ENCODE measurements at regions not wholly inside any gene's neighbourhood (a gene's known extent, or its start where the extent isn't known, plus 50 kb on each side); places are given as distances from the start of the nearest gene placed in this dataset.

DNA sequence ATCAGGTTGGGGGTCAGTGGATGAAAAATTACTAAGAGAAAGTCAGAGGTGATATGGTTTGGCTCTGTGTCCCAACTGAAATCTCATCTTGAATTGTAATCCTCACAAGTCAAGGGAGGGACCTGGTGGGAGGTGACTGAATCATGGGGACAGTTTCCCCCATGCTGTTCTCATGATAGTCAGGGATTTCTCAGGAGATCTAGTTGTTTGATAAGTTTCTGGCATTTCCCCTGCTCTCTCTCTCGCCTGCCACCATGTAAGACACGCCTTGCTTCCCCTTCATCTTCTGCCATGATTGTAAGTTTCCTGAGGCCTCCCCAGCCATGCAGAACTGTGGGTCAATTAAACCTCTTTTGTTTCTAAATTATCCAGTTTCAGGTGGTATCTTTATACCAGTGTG, 945.8 kb upstream of the CRIM1 start:
- Histone ChIP-seq H3K36me3 (ENCODE audit: control insufficient read depth, insufficient read depth, low read length) (no peaks in the 10 kb centered on the region), H3K4me1 (ENCODE audit: control insufficient read depth, insufficient read depth, low read length) (no peaks in the 10 kb centered on the region), H3K9me3 (ENCODE audit: control insufficient read depth, insufficient read depth, low read length) (no peaks in the 10 kb centered on the region), H3K4me3 (ENCODE audit: low read length) (no peak overlapping the region), H3K27ac (ENCODE audit: low read length) (no peak overlapping the region), H3K27me3 (ENCODE audit: control insufficient read depth, insufficient read depth, low read length) (no peaks in the 10 kb centered on the region)
- DNase-seq (ENCODE audit: low read depth, low spot score) = no peak
- no CpG with 5 or more reads among the region's 2 CpGs for WGBS (ENCODE audit: insufficient coverage, insufficient read length)

DNA sequence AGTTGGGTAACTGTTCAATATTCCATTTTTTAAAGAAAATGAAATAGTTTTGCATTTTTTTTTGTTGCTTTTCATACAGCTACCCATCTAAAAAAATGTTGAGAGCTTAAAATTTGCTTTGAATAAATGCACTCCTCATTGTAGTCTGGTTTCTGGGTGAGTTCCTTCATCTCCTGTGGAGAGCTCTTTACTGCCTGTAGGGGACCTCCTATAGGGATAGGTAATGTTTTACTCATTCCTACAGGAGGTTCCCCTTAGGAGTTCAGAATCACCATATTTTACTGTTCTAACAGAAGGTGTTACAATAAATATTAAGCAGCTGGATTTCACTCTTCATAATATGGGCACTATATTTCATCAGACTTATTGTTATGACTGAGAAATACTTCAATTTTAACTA, 947.3 kb upstream of the CRIM1 start:
- Histone ChIP-seq H3K36me3 (ENCODE audit: control insufficient read depth, insufficient read depth, low read length) (no peaks in the 10 kb centered on the region), H3K27me3 (ENCODE audit: control insufficient read depth, insufficient read depth, low read length) (no peaks in the 10 kb centered on the region), H3K27ac (ENCODE audit: low read length) (no peak overlapping the region), H3K9me3 (ENCODE audit: control insufficient read depth, insufficient read depth, low read length) (no peaks in the 10 kb centered on the region), H3K4me1 (ENCODE audit: control insufficient read depth, insufficient read depth, low read length) (no peaks in the 10 kb centered on the region), H3K4me3 (ENCODE audit: low read length) (no peak overlapping the region)
- no peak for DNase-seq (ENCODE audit: low read depth, low spot score)

DNA sequence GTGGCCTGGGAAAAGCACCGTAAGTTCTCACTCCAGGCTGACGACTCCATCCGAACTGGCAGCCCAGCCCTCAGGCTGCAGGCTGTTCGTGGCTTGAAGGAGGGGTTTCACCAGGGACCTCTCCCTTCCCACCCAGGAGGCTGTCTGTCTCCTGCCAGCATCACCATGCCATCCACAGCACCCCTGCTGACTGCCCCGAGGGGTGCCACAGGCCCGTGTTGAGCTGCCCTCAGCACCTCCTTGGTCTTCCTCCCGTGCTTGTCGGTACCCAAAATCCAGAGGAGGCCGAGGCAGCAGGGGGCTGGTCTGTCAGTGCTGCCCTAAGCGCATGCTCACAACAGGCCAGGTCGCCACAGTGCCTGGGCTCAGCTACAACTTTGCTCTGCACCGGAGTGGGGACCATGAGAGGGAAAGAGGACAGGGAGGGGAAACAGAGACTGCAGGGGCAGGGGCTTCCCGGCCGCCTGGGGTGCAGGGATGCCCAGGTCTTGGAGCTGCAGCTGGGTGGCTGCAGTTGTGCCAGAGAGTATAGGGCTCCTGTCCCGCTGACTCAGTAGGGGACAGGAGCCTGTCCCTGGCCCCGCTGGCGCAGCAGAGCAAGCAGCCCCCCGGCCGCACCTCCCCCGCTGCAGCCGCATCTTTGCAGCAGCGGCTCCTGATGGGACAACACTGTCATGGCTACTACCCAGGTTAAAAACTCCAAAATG, 963.7 kb upstream of the CRIM1 start:
- H3K27me3 ChIP-seq (ENCODE audit: control insufficient read depth, insufficient read depth, low read length) = no peaks in the 10 kb centered on the region
- no peaks in the 10 kb centered on the region for H3K9me3 ChIP-seq (ENCODE audit: control insufficient read depth, insufficient read depth, low read length)
- H3K36me3 ChIP-seq (ENCODE audit: control insufficient read depth, insufficient read depth, low read length) = no peaks in the 10 kb centered on the region
- no peak overlapping the region for H3K4me3 ChIP-seq (ENCODE audit: low read length)
- H3K4me1 ChIP-seq (ENCODE audit: control insufficient read depth, insufficient read depth, low read length) = no peaks in the 10 kb centered on the region
- H3K27ac ChIP-seq (ENCODE audit: low read length) = no peak overlapping the region
- WGBS (ENCODE audit: insufficient coverage, insufficient read length) = no CpG with 5 or more reads among the region's 22 CpGs
- no peak for DNase-seq (ENCODE audit: low read depth, low spot score)

DNA sequence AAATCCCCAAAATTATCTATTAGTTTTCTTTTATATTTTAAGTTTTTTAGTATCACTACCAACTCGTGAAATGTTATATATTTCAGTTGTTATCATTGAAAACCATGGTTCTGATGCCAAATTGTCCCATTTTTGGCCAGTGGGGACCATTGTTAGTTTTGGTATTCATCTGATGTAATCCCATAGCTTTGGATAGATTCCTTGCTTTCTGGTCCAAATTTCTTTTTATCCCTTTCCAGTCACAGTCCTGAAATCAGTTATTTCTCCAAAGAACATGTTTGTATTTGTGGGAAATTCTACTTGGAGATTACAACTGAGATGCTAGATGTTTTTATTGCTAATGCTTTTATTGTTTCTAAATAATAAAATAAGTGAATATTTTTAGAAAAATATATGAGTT, 976.8 kb upstream of the CRIM1 start:
- no peaks in the 10 kb centered on the region for H3K4me1 ChIP-seq (ENCODE audit: control insufficient read depth, insufficient read depth, low read length)
- H3K27me3 ChIP-seq (ENCODE audit: control insufficient read depth, insufficient read depth, low read length) = no peaks in the 10 kb centered on the region
- no peaks in the 10 kb centered on the region for H3K9me3 ChIP-seq (ENCODE audit: control insufficient read depth, insufficient read depth, low read length)
- no peaks in the 10 kb centered on the region for H3K36me3 ChIP-seq (ENCODE audit: control insufficient read depth, insufficient read depth, low read length)
- no peak for DNase-seq (ENCODE audit: low read depth, low spot score)
- no peak overlapping the region for H3K4me3 ChIP-seq (ENCODE audit: low read length)
- no CpG with 5 or more reads among the region's 1 CpG for WGBS (ENCODE audit: insufficient coverage, insufficient read length)
- no peak overlapping the region for H3K27ac ChIP-seq (ENCODE audit: low read length)

DNA sequence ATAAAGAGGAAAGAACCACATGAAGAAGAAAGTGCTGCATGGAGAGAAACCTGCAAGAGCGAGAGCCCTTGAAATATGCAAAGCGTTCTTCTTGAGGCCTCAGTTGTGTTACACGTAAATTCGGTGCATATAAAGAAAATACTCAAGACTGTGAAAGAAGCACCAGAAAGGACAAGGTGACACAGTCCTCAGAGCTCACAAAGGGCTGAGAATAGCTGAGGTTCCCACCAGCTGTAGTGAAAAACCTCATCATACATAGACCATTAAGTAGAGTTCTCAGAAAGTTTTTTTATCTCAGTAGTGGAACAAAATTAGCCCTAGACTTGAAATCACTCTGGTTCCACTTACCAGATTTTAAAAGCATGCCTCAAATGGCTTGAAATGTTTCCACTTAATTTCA, 980.7 kb upstream of the CRIM1 start:
- Histone ChIP-seq H3K27ac (ENCODE audit: low read length) (no peak overlapping the region), H3K4me3 (ENCODE audit: low read length) (no peak overlapping the region), H3K36me3 (ENCODE audit: control insufficient read depth, insufficient read depth, low read length) (no peaks in the 10 kb centered on the region), H3K4me1 (ENCODE audit: control insufficient read depth, insufficient read depth, low read length) (no peaks in the 10 kb centered on the region), H3K9me3 (ENCODE audit: control insufficient read depth, insufficient read depth, low read length) (0 out of 2 replicates have a peak, but pooled peaks cover 1% of the 10 kb centered on the region), H3K27me3 (ENCODE audit: control insufficient read depth, insufficient read depth, low read length) (no peaks in the 10 kb centered on the region)
- WGBS (ENCODE audit: insufficient coverage, insufficient read length) = no CpG with 5 or more reads among the region's 4 CpGs
- DNase-seq (ENCODE audit: low read depth, low spot score) = no peak

DNA sequence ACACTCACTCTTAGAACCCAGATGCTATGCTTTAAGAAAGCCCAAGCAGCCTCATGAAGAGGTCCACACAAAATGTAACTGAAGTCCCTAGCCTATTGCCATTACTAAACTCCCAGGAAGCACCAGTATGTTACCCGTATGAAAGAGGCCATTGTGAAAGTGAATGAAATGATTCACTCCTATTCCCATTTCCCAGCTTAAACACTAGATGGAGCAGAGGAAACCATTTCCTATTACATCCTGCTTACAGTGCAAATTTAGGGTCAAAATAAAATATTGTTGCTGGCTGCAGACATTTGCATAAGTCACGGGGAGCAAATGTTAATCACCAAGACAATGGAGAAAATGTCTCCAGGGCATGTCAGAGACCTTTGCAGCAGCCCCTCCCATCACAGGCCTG, 989.7 kb upstream of the CRIM1 start:
- no peak for DNase-seq (ENCODE audit: low read depth, low spot score)
- Histone ChIP-seq H3K9me3 (ENCODE audit: control insufficient read depth, insufficient read depth, low read length) (no peaks in the 10 kb centered on the region), H3K36me3 (ENCODE audit: control insufficient read depth, insufficient read depth, low read length) (no peaks in the 10 kb centered on the region), H3K27ac (ENCODE audit: low read length) (no peak overlapping the region), H3K4me3 (ENCODE audit: low read length) (no peak overlapping the region), H3K4me1 (ENCODE audit: control insufficient read depth, insufficient read depth, low read length) (no peaks in the 10 kb centered on the region), H3K27me3 (ENCODE audit: control insufficient read depth, insufficient read depth, low read length) (no peaks in the 10 kb centered on the region)
- no CpG with 5 or more reads among the region's 2 CpGs for whole genome bisulfite sequencing (ENCODE audit: insufficient coverage, insufficient read length)

DNA sequence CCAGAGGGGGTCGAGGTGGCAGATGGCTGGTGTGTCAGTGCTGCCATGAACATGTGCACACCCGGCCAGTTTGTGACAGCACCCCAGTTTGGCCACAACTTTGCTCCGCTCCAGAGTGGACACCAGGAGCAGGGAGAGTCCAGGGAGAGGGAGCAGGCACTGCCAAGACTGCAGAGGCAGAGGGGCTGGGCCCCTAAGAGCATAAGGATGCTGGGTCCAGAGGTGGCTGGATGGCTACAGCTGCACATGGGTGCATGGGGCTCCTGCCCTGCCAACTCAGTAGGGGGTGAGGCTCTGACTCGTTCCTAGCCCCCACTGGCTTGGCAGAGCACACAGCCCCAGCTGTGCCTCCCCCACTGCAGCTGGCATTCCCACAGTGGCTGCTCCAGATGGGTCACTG, 999.2 kb upstream of the CRIM1 start:
- Histone ChIP-seq H3K4me1 (ENCODE audit: control insufficient read depth, insufficient read depth, low read length) (no peaks in the 10 kb centered on the region), H3K27me3 (ENCODE audit: control insufficient read depth, insufficient read depth, low read length) (no peaks in the 10 kb centered on the region), H3K4me3 (ENCODE audit: low read length) (no peak overlapping the region), H3K36me3 (ENCODE audit: control insufficient read depth, insufficient read depth, low read length) (no peaks in the 10 kb centered on the region), H3K27ac (ENCODE audit: low read length) (no peak overlapping the region), H3K9me3 (ENCODE audit: control insufficient read depth, insufficient read depth, low read length) (no peaks in the 10 kb centered on the region)
- DNase-seq (ENCODE audit: low read depth, low spot score) = no peak
- WGBS (ENCODE audit: insufficient coverage, insufficient read length) = no CpG with 5 or more reads among the region's 4 CpGs

DNA sequence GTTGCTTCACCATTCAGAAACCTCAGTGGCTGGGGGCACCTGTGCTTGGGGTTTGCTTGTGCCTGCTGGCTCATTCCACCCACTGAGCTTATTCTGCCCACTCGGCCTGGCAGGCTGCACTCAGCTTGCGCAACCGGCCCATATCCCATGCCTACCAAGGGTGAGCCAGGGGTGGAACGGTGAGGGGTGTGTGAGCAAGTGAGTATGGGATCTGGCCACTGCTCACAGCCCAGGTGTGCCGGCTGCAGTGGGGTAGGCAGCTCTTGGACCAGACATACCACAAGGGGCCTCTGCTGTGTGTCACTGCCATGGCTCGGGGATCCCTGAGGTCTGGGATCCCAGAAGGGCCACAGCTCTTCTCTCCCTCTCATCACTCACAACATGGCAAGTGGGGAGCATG, 1000.5 kb upstream of the CRIM1 start:
- Histone ChIP-seq H3K27me3 (ENCODE audit: control insufficient read depth, insufficient read depth, low read length) (no peaks in the 10 kb centered on the region), H3K27ac (ENCODE audit: low read length) (no peak overlapping the region), H3K4me1 (ENCODE audit: control insufficient read depth, insufficient read depth, low read length) (no peaks in the 10 kb centered on the region), H3K36me3 (ENCODE audit: control insufficient read depth, insufficient read depth, low read length) (no peaks in the 10 kb centered on the region), H3K4me3 (ENCODE audit: low read length) (no peak overlapping the region), H3K9me3 (ENCODE audit: control insufficient read depth, insufficient read depth, low read length) (no peaks in the 10 kb centered on the region)
- WGBS (ENCODE audit: insufficient coverage, insufficient read length) = no CpG with 5 or more reads among the region's 6 CpGs
- DNase-seq (ENCODE audit: low read depth, low spot score) = no peak

DNA sequence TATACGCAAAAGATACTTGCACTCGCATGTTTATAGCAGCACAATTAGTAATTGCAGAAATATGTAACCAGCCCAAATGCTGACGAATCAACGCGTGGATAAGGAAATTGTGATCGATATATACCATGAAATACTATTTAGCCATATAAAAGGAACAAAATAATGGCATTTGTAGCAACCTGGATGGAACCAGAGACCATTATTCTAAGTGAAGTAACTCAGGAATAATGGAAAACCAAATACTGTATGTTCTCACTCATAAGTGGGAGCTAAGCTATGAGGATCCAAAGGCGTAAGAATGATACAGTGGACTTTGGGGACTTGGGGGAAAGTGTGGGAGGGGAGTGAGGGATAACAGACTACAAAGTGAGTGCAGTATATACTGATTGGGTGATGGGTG, 1008.0 kb upstream of the CRIM1 start:
- H3K4me3 ChIP-seq (ENCODE audit: low read length) = no peak overlapping the region
- no peak for DNase-seq (ENCODE audit: low read depth, low spot score)
- H3K27ac ChIP-seq (ENCODE audit: low read length) = no peak overlapping the region
- no peaks in the 10 kb centered on the region for H3K4me1 ChIP-seq (ENCODE audit: control insufficient read depth, insufficient read depth, low read length)
- H3K36me3 ChIP-seq (ENCODE audit: control insufficient read depth, insufficient read depth, low read length) = no peaks in the 10 kb centered on the region
- H3K9me3 ChIP-seq (ENCODE audit: control insufficient read depth, insufficient read depth, low read length) = no peaks in the 10 kb centered on the region
- no peaks in the 10 kb centered on the region for H3K27me3 ChIP-seq (ENCODE audit: control insufficient read depth, insufficient read depth, low read length)
- WGBS (ENCODE audit: insufficient coverage, insufficient read length) = no CpG with 5 or more reads among the region's 7 CpGs

DNA sequence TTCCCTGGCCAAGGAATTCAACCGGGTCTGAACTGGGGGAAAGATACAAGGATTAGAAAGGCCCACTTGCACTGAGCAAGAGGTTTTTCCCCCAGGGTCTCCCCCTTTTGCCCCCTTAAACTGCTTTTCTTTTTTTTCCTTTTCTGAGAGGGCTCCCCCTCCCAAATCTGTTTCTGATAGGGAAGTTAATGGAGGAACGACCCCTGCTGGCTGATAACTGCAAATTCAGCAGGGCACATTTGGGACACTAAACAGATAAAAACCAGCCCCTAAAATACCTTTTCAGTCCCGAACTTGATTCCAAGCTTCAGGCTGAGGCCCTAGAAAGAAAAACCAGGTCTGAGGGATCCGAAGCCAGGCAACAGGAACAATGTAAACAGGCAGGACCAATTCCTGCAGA, 1012.4 kb upstream of the CRIM1 start:
- WGBS (ENCODE audit: insufficient coverage, insufficient read length) = no CpG with 5 or more reads among the region's 4 CpGs

DNA sequence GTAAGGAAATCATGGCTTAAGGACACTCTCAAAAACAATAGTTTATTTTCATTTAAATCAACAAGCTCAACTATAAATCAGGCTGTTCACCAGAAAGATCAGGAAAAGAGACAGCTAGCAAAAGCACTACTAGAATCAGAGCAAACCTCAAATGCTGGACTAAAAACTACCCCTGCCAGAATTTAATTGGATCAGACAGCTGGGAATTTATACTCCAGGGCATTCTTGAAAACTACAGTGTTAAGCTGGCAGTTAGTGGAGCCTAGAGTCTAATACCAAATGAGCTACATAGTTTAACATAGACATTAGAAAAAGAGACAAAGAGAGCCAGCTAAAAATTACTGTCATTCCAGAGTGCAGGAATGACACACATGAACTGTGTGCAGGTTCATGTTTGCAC, 1016.4 kb upstream of the CRIM1 start:
- H3K27me3 ChIP-seq (ENCODE audit: control insufficient read depth, insufficient read depth, low read length) = no peaks in the 10 kb centered on the region
- H3K9me3 ChIP-seq (ENCODE audit: control insufficient read depth, insufficient read depth, low read length) = no peaks in the 10 kb centered on the region
- H3K27ac ChIP-seq (ENCODE audit: low read length) = no peak overlapping the region
- no peaks in the 10 kb centered on the region for H3K4me1 ChIP-seq (ENCODE audit: control insufficient read depth, insufficient read depth, low read length)
- DNase-seq (ENCODE audit: low read depth, low spot score) = no peak
- no peak overlapping the region for H3K4me3 ChIP-seq (ENCODE audit: low read length)
- no peaks in the 10 kb centered on the region for H3K36me3 ChIP-seq (ENCODE audit: control insufficient read depth, insufficient read depth, low read length)

More for the DNA sequence above, 1012.4 kb upstream of the CRIM1 start:
- Histone ChIP-seq H3K27ac (ENCODE audit: low read length) (no peak overlapping the region), H3K4me3 (ENCODE audit: low read length) (no peak overlapping the region), H3K4me1 (ENCODE audit: control insufficient read depth, insufficient read depth, low read length) (no peaks in the 10 kb centered on the region), H3K9me3 (ENCODE audit: control insufficient read depth, insufficient read depth, low read length) (no peaks in the 10 kb centered on the region), H3K27me3 (ENCODE audit: control insufficient read depth, insufficient read depth, low read length) (no peaks in the 10 kb centered on the region), H3K36me3 (ENCODE audit: control insufficient read depth, insufficient read depth, low read length) (no peaks in the 10 kb centered on the region)
- peak; percentile 7 for DNase-seq (ENCODE audit: low read depth, low spot score)

All from iPS DF 6.9 (cell line).